GM18505 (cell line): ENCODE measurements at regions not wholly inside any gene's neighbourhood (a gene's known extent, or its start where the extent isn't known, plus 50 kb on each side); places are given as distances from the start of the nearest gene placed in this dataset.
"Not testable (repeated sequence)": the region's sequence is repeated elsewhere in the genome, so short reads cannot be mapped to it uniquely, and the experiment has no call there.

ENCODE experiments used
- ATAC-seq: cut with Tn5 transposase; IDR thresholded peaks from one replicate; pipeline ENCODE4 v1.9.1; 2021; ENCODE audit not compliant: unreplicated experiment
- POLR2A ChIP-seq: IDR thresholded peaks from 4 replicates; pipeline ENCODE4 v1.6.1; 2011; ENCODE audit warnings: borderline replicate concordance; ENCODE audit not compliant: insufficient read depth, insufficient read length; ENCODE audit errors: extremely low read depth

DNA sequence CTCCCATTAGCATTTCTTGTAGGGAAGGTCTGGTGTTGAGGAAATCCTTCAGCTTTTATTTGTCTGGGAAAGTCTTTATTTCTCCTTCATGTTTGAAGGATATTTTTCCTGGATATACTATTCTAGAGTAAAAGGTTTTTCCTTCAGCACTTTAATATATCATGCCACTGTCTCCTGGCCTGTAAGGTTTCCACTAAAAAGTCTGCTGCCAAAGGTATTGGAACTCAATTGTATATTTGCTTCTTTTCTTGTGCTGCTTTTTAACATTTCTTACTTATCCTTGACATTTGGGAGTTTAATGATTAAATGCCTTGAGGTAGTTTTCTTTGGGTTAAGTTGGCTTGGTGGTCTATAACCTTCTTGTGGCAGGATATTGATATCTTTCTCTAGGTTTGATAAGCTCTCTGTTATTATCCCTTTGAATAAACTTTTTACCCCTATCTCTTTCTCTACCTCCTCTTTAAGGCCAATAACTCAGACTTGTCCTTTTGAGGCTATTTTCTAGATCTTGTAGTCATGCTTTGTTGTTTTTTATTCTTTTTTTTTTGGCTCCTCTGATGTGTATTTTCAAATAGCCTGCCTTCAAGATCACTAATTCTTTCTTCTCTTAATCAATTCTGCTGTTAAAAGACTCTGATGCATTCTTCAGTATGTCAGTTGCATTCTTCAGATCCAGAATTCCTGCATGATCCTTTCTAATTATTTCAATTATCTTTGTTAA, 225.0 kb upstream of the ZNF217 start:
- no peak for ATAC-seq

GRCh38 chr20:53817513-53817912, 223.9 kb upstream of the ZNF217 start:
- ATAC-seq: not testable (repeated sequence)

More for the DNA sequence above, 225.0 kb upstream of the ZNF217 start:
- TF ChIP-seq POLR2A: no peak

- ATAC-seq: no peak
- no peak for TF ChIP-seq POLR2A
Measured at GRCh38 chr20:53816872-53817398, 223.3 kb upstream of the ZNF217 start.

DNA sequence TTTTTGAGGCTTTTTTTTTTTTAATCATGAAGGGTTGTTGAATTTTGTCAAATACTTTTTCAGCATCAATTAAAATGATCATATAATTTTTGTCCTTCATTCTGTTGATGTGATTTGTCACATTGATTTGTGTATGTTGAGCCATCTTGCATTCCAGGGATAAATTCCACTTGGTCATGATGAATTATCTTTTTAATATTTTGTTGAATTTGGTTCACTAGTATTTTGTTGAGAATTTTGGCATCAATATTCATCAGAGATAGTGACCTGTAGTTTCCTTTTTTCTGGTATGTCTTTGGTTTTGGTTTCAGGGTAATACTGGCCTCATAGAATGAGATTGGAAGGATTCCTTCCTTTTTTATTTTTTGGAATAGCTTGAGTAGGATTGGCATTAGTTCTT, 221.9 kb upstream of the ZNF217 start:
- TF ChIP-seq POLR2A: no peak
- ATAC-seq: no peak

- no peak for ATAC-seq
- TF ChIP-seq POLR2A: no peak
Measured at GRCh38 chr20:53814060-53814459, 220.4 kb upstream of the ZNF217 start.

DNA sequence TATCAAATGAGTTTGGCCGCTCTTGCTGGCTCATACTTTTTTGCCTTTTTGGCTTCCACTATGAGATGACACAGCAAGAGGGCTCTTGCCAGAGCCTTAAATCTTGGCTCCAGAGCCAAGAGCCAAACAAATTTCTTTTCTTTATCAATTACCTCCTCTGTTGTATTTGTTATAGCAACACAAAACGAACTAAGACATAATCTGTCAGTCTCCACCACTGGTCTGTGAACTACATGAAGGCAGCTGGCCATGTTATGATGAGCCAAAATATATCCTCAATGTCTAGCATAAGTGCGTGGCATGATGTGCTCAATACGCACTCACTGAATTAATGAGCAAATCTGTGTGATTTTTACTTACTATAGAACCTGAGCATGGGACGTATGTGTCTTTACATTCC, 220.0 kb upstream of the ZNF217 start:
- TF ChIP-seq POLR2A: no peak
- ATAC-seq: no peak

DNA sequence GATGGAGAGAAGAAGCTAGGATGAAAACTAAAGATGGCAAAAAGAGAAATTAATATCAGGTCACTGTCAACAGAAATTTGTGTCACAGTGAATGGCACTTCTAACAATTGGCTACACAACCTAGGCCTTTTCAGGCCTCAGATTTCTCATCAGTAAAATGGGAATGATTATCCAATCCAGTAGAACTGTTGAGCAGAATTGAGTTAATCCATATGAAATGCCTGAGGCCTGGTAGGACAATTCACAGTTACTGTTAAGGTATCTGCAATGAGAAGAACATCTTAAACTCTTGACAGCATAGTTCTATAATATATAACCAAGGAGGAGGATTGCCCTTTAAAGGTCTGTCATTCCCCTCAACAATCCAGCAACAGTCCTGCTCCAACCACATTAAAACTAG, 217.9 kb upstream of the ZNF217 start:
- TF ChIP-seq POLR2A: no peak

DNA sequence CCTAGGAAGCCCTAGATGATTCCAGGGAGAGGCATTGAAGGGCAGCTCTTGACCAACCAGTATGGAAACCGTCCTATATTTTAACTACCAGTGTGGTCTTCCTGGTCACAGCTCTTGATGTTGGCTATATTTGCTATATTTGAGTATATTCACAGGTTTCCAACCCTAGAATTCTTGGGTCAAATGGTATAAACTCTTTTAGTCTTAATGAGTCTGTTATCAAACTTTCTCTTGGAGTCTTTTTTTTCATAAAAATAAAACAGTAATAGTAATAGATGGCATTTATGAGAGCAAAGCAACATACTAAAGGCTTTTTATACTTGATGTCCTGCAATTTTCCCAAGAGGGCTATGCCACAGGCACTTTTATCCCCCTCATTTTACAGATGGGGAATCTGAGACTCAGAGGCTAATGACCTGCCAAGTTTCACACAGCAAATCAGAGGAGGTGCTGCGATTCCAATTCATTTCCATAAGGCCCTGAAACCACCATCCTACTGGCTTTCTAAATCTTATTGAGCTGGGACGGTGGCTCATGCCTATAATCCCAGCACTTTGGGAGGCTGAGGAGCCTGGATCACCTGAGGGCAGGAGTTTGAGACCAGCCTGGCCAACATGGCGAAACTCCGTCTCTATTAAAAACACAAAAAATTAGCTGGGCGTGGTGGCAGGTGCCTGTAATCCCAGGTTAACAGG, 217.2 kb upstream of the ZNF217 start:
- no peak for TF ChIP-seq POLR2A
- no peak for ATAC-seq

More for the DNA sequence above, 217.9 kb upstream of the ZNF217 start:
- no peak for ATAC-seq

DNA sequence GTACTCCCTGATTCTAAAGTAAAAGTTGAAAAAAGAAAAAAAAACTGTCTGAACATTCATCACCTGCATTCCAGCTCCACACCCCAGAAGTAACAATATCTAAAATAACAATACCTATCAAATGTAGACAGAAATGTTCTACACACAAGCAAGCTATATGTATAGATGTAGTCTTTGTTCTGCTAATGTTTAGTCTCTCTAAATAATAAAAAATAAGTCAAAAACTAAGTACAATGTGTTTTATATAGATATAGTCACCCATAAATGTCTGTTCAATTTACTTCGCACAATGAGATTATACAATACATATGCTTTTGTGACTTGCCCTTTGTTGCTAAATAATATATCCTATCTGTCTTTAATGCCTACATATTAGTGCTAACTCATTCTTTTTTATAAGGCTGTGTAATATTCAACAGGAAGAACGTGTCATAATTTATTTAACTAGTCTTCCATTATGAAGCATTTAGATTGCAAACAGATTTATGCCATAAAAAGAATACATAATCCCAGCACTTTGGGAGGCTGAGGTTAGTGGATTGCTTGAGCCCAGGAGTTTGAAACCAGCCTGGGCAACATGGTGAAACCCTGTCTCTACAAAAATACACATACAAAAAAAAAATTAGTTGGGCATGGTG, 216.2 kb upstream of the ZNF217 start:
- no peak for TF ChIP-seq POLR2A
- no peak for ATAC-seq

- no peak for TF ChIP-seq POLR2A
- no peak for ATAC-seq
Measured at GRCh38 chr20:53809217-53809616, 215.6 kb upstream of the ZNF217 start.

DNA sequence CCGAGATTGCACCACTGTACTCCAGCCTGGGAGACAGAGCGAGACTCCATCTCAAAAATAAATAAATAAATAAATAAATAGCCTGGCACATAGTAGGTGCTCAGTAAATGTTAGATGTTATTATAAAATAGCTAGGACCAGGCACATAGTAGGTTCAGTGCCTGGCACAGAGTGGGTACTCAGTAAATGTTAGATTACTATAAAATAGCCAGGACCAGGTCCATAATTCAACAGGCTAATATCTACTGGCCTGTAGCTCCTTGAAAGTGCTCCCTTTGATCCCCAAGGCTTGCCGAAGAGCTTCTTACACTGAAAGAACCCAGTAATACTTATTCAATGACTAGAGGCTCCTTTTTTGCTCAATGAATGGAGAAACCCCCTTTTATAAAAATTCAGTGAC, 215.1 kb upstream of the ZNF217 start:
- no peak for ATAC-seq
- TF ChIP-seq POLR2A: no peak

- ATAC-seq: not testable (repeated sequence)
Measured at GRCh38 chr20:53808302-53808701, 214.7 kb upstream of the ZNF217 start.

GRCh38 chr20:53806683-53807401, 213.2 kb upstream of the ZNF217 start:
- no peak for ATAC-seq
- no peak for TF ChIP-seq POLR2A

DNA sequence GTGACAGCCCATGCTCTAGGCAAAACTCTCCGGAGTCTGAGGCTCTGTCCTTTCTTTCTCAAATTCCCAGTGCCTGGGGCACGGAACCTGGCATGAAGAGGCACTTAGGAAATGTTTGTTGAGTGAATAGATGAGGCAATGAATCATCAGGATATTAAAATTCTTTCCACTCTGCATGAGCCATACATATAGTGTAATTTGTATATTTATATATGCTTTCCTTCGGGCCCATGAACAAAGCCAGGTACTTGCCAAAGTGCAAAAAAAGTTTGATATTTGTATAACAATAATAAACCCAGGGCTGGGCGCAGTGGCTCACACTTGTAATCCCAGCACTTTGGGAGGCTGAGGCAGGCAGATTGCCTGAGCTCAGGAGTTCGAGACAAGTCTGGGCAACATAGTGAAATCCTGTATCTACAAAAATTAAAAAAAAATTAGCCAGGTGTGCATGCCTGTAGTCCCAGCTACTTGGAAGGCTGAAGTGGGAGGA, 212.3 kb upstream of the ZNF217 start:
- no peak for TF ChIP-seq POLR2A
- ATAC-seq: no peak
